ENCODE measurements at regions not wholly inside any gene's neighbourhood (a gene's known extent, or its start where the extent isn't known, plus 50 kb on each side); places are given as distances from the start of the nearest gene placed in this dataset.
"Not testable (repeated sequence)": the region's sequence is repeated elsewhere in the genome, so short reads cannot be mapped to it uniquely, and the experiment has no call there.

DNA sequence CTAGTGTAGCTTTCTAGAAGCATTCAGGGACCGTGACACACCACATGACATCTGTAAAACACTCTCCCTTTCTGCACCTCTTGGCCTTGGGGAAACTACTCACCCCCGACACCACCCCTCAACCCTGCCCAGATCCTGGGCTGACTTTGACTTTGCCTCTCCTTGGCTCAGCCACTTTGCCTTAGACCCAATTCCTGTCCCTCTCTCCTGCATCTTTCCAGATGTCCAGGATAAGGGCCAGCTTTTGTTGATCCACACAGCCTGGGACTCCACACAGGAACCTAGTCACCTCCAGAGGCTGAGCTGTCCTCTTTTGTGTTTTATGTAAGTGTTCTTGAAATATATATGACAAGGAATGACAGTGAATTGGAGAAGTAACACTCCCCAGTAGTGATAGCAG, 153.7 kb upstream of the PLXNC1 start:
- no peak overlapping the region for H3K27ac Mint-ChIP-seq
- 84% methylated on average over 2 of the region's 2 CpGs for WGBS (ENCODE audit: insufficient coverage)

DNA sequence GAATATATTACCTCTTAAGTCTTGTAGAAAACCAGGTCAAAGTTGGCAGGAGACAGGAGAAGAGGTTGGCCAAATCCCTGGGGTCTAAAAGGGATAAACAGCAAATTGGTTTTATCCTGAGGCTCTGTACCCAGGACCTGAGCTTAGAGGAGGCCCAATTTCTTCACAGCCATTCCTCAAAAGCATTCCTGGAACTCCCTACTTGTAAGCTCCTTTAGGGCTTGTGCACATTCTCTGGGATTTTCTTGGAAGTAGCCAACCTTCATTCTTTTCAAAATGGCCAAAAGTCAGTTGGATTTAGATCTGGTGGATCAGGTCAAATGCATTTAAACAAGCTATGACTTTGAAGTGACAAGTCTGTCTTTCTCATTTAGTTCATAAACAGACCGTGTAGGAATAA, 152.1 kb upstream of the PLXNC1 start:
- intact Hi-C loops (cut with micrococcal nuclease) = no loop called here
- Mint-ChIP-seq H3K27ac (no peak overlapping the region), H3K36me3 (no peaks in the 10 kb centered on the region), H3K9me3 (no peaks in the 10 kb centered on the region), H3K4me1 (no peaks in the 10 kb centered on the region), H3K27me3 (ENCODE audit: low read depth in 2 of 2) (peaks cover 0 to 3% of the 10 kb centered on the region in 2 donors), H3K4me3 (no peak overlapping the region)
- H3K27me3 ChIP-seq (ENCODE audit: control insufficient read depth, insufficient read depth, low read length) = no peaks in the 10 kb centered on the region
- no peak for ATAC-seq
- DNase-seq = no peak
- H3K9me3 ChIP-seq (ENCODE audit: control insufficient read depth, insufficient read depth, low read length) = no peaks in the 10 kb centered on the region
- no peaks in the 10 kb centered on the region for H3K36me3 ChIP-seq (ENCODE audit: control insufficient read depth, insufficient read depth, low read length)
- WGBS (ENCODE audit: insufficient coverage) = 100% methylated on average over 1 of the region's 1 CpG
- H3K4me3 ChIP-seq (ENCODE audit: low read length) = no peak overlapping the region
- TF ChIP-seq, protein P1, sequence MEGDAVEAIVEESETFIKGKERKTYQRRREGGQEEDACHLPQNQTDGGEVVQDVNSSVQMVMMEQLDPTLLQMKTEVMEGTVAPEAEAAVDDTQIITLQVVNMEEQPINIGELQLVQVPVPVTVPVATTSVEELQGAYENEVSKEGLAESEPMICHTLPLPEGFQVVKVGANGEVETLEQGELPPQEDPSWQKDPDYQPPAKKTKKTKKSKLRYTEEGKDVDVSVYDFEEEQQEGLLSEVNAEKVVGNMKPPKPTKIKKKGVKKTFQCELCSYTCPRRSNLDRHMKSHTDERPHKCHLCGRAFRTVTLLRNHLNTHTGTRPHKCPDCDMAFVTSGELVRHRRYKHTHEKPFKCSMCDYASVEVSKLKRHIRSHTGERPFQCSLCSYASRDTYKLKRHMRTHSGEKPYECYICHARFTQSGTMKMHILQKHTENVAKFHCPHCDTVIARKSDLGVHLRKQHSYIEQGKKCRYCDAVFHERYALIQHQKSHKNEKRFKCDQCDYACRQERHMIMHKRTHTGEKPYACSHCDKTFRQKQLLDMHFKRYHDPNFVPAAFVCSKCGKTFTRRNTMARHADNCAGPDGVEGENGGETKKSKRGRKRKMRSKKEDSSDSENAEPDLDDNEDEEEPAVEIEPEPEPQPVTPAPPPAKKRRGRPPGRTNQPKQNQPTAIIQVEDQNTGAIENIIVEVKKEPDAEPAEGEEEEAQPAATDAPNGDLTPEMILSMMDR (IDR thresholded peaks at IDR 0.05) = no peak
- H3K4me1 ChIP-seq (ENCODE audit: control insufficient read depth, insufficient read depth, low read length) = no peaks in the 10 kb centered on the region
- no peak overlapping the region for H3K27ac ChIP-seq (ENCODE audit: low read length)

More for the DNA sequence above, 153.7 kb upstream of the PLXNC1 start:
- intact Hi-C loops (cut with micrococcal nuclease) = no loop called here
- Mint-ChIP-seq H3K27me3 (ENCODE audit: low read depth in 2 of 2) (peaks cover 0 to 3% of the 10 kb centered on the region in 2 donors), H3K9me3 (no peaks in the 10 kb centered on the region), H3K36me3 (no peaks in the 10 kb centered on the region), H3K4me1 (no peaks in the 10 kb centered on the region), H3K4me3 (no peak overlapping the region)
- Histone ChIP-seq H3K27ac (ENCODE audit: low read length) (no peak overlapping the region), H3K27me3 (ENCODE audit: control insufficient read depth, insufficient read depth, low read length) (no peaks in the 10 kb centered on the region), H3K36me3 (ENCODE audit: control insufficient read depth, insufficient read depth, low read length) (no peaks in the 10 kb centered on the region), H3K4me3 (ENCODE audit: low read length) (no peak overlapping the region), H3K9me3 (ENCODE audit: control insufficient read depth, insufficient read depth, low read length) (no peaks in the 10 kb centered on the region), H3K4me1 (ENCODE audit: control insufficient read depth, insufficient read depth, low read length) (no peaks in the 10 kb centered on the region)
- TF ChIP-seq, protein P1 (IDR thresholded peaks at IDR 0.05) = no peak
- ATAC-seq (peak in 1 of 3 donors; percentile 10), DNase-seq (no peak)

DNA sequence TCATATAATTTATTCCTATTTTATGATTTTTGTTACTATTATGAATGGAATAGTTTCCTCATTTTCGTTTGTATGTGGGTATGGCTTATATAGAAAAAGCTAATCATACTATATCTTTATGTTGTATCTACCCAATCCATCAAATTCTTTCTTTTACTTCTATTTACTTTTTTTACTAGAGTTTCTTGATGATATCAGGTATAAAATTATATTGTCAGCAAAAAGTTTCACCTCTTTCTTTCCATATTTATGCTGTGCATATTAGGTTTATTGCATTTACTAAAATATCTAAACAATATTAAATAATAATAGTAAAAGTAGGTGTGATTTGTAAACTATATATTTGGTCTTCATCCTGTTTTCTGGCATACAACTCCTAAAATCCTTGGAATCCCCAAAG, 146.7 kb upstream of the PLXNC1 start:
- Mint-ChIP-seq H3K4me3 (no peak overlapping the region), H3K9me3 (no peaks in the 10 kb centered on the region), H3K4me1 (no peaks in the 10 kb centered on the region), H3K27ac (no peak overlapping the region), H3K27me3 (ENCODE audit: low read depth in 2 of 2) (peaks cover 14% of the 10 kb centered on the region in 2 donors), H3K36me3 (no peaks in the 10 kb centered on the region)
- Histone ChIP-seq H3K36me3 (ENCODE audit: control insufficient read depth, insufficient read depth, low read length) (no peaks in the 10 kb centered on the region), H3K4me1 (ENCODE audit: control insufficient read depth, insufficient read depth, low read length) (no peaks in the 10 kb centered on the region), H3K4me3 (ENCODE audit: low read length) (no peak overlapping the region), H3K27me3 (ENCODE audit: control insufficient read depth, insufficient read depth, low read length) (no peaks in the 10 kb centered on the region), H3K27ac (ENCODE audit: low read length) (no peak overlapping the region), H3K9me3 (ENCODE audit: control insufficient read depth, insufficient read depth, low read length) (no peaks in the 10 kb centered on the region)
- no peak for DNase-seq
- no CpG with 5 or more reads among the region's 1 CpG for WGBS (ENCODE audit: insufficient coverage)
- intact Hi-C loops (cut with micrococcal nuclease) = no loop called here
- TF ChIP-seq, protein P1 (IDR thresholded peaks at IDR 0.05) = no peak
- ATAC-seq = no peak

DNA sequence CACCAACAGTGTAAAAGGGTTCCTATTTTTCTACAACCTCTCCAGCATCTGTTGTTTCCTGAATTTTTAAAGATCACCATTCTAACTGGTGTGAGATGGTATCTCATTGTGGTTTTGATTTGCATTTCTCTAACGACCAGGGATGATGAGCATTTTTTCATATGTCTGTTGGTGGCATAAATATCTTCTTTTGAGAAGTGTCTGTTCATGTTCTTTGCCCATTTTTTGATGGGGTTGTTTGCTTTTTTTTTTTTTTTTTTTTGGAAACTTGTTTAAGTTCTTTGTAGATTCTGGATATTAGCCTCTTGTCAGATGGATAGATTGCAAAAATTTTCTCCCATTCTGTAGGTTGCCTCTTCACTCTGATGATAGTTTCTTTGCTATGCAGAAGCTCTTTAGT, 145.5 kb upstream of the PLXNC1 start:
- H3K4me3 ChIP-seq (ENCODE audit: low read length); ATAC-seq; H3K27me3 ChIP-seq (ENCODE audit: control insufficient read depth, insufficient read depth, low read length); H3K4me1 Mint-ChIP-seq; H3K9me3 Mint-ChIP-seq; H3K36me3 ChIP-seq (ENCODE audit: control insufficient read depth, insufficient read depth, low read length); H3K27ac ChIP-seq (ENCODE audit: low read length); H3K4me1 ChIP-seq (ENCODE audit: control insufficient read depth, insufficient read depth, low read length); H3K27ac Mint-ChIP-seq; DNase-seq; H3K9me3 ChIP-seq (ENCODE audit: control insufficient read depth, insufficient read depth, low read length); H3K4me3 Mint-ChIP-seq; intact Hi-C loops (cut with micrococcal nuclease); H3K36me3 Mint-ChIP-seq: not testable (repeated sequence)
- WGBS (ENCODE audit: insufficient coverage) = 0% methylated on average over 1 of the region's 1 CpG
- peaks cover 14 to 16% of the 10 kb centered on the region in 2 donors for H3K27me3 Mint-ChIP-seq (ENCODE audit: low read depth in 2 of 2)

DNA sequence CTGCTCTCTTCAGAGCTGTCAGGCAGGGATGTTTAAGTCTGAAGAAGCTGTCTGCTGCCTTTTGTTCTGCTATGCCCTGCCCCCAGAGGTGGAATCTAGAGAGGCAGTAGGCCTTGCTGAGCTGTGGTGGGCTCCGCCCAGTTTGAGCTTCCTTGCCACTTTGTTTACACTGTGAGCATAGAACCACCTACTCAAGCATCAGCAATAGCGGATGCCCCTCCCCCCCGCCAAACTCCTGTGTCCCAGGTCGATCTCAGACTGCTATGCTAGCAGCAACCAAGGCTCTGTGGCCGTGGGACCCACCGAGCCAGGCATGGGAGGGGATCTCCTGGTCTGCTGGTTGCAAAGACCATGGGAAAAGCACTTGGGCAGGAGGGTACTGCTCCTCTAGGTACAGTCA, 140.5 kb upstream of the PLXNC1 start:
- peaks cover 13 to 14% of the 10 kb centered on the region in 2 donors for H3K27me3 Mint-ChIP-seq (ENCODE audit: low read depth in 2 of 2)
- H3K9me3 Mint-ChIP-seq; H3K4me3 ChIP-seq (ENCODE audit: low read length); intact Hi-C loops (cut with micrococcal nuclease); ATAC-seq; H3K27me3 ChIP-seq (ENCODE audit: control insufficient read depth, insufficient read depth, low read length); H3K9me3 ChIP-seq (ENCODE audit: control insufficient read depth, insufficient read depth, low read length); H3K27ac Mint-ChIP-seq; H3K36me3 Mint-ChIP-seq; H3K4me3 Mint-ChIP-seq; H3K36me3 ChIP-seq (ENCODE audit: control insufficient read depth, insufficient read depth, low read length); H3K4me1 ChIP-seq (ENCODE audit: control insufficient read depth, insufficient read depth, low read length); H3K27ac ChIP-seq (ENCODE audit: low read length); H3K4me1 Mint-ChIP-seq: not testable (repeated sequence)
- 84% methylated on average over 6 of the region's 6 CpGs for WGBS (ENCODE audit: insufficient coverage)
- peak in 1 of 2 donors; percentile 72 for DNase-seq
